ENCODE measurements at regions not wholly inside any gene's neighbourhood (a gene's known extent, or its start where the extent isn't known, plus 50 kb on each side); places are given as distances from the start of the nearest gene placed in this dataset.

DNA sequence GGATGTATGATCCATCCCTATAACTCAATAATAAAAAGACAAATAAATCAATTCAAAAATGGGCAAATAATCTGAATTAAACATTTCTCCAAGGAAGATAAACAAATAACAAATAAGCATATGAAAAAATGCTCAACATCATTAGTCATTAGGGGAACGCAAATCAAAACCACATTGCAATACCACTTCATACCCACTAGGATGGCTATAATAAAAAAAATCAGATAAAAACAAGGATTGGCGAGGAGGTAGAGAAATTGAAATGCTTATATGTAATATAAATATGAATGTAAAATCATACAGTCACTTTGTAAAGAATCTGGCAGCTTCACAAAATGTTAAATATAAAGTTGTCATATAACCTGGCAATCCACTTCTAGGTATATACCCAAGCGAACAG, 52.3 kb upstream of the TBCA start:
- H3K9me3 Mint-ChIP-seq: no peaks in the 10 kb centered on the region
- no peak overlapping the region for H3K4me3 Mint-ChIP-seq
- DNase-seq (ENCODE audit: low spot score) (no peak), ATAC-seq (no peak)
- TF ChIP-seq, protein P1, sequence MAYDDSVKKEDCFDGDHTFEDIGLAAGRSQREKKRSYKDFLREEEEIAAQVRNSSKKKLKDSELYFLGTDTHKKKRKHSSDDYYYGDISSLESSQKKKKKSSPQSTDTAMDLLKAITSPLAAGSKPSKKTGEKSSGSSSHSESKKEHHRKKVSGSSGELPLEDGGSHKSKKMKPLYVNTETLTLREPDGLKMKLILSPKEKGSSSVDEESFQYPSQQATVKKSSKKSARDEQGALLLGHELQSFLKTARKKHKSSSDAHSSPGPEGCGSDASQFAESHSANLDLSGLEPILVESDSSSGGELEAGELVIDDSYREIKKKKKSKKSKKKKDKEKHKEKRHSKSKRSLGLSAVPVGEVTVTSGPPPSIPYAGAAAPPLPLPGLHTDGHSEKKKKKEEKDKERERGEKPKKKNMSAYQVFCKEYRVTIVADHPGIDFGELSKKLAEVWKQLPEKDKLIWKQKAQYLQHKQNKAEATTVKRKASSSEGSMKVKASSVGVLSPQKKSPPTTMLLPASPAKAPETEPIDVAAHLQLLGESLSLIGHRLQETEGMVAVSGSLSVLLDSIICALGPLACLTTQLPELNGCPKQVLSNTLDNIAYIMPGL (CRISPR knock-in tag; IDR thresholded peaks at IDR 0.05): no peak
- TF ChIP-seq, protein P2, sequence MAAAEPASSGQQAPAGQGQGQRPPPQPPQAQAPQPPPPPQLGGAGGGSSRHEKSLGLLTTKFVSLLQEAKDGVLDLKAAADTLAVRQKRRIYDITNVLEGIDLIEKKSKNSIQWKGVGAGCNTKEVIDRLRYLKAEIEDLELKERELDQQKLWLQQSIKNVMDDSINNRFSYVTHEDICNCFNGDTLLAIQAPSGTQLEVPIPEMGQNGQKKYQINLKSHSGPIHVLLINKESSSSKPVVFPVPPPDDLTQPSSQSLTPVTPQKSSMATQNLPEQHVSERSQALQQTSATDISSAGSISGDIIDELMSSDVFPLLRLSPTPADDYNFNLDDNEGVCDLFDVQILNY (CRISPR knock-in tag; IDR thresholded peaks at IDR 0.05): no peak
- TF ChIP-seq IRF2 (CRISPR knock-in tag; IDR thresholded peaks at IDR 0.05; ENCODE audit: borderline replicate concordance, low read depth) (no peak), NFE2L1 (CRISPR knock-in tag; IDR thresholded peaks at IDR 0.05) (no peak), ZNF396 (CRISPR knock-in tag; IDR thresholded peaks at IDR 0.05; ENCODE audit: borderline replicate concordance) (no peak), GABPB1 (CRISPR knock-in tag; IDR thresholded peaks at IDR 0.05) (no peak), PRRX2 (CRISPR knock-in tag; IDR thresholded peaks at IDR 0.05) (no peak), MYBL2 (CRISPR knock-in tag; IDR thresholded peaks at IDR 0.05) (no peak), TEAD1 (CRISPR knock-in tag; IDR thresholded peaks at IDR 0.05) (no peak), MXD4 (CRISPR knock-in tag; IDR thresholded peaks at IDR 0.05; ENCODE audit: borderline replicate concordance) (no peak), KAT7 (CRISPR knock-in tag; IDR thresholded peaks at IDR 0.05; ENCODE audit: borderline replicate concordance) (no peak), ZNF416 (CRISPR knock-in tag; IDR thresholded peaks at IDR 0.05) (no peak), GTF2I (CRISPR knock-in tag; conservative IDR thresholded peaks at IDR 0.05) (no peak), GRHL2 (CRISPR knock-in tag; IDR thresholded peaks at IDR 0.05; ENCODE audit: insufficient replicate concordance, severe bottlenecking) (no peak)
- TF ChIP-seq, protein P3, sequence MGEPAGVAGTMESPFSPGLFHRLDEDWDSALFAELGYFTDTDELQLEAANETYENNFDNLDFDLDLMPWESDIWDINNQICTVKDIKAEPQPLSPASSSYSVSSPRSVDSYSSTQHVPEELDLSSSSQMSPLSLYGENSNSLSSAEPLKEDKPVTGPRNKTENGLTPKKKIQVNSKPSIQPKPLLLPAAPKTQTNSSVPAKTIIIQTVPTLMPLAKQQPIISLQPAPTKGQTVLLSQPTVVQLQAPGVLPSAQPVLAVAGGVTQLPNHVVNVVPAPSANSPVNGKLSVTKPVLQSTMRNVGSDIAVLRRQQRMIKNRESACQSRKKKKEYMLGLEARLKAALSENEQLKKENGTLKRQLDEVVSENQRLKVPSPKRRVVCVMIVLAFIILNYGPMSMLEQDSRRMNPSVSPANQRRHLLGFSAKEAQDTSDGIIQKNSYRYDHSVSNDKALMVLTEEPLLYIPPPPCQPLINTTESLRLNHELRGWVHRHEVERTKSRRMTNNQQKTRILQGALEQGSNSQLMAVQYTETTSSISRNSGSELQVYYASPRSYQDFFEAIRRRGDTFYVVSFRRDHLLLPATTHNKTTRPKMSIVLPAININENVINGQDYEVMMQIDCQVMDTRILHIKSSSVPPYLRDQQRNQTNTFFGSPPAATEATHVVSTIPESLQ (CRISPR knock-in tag; IDR thresholded peaks at IDR 0.05): no peak
- TF ChIP-seq, protein P4, sequence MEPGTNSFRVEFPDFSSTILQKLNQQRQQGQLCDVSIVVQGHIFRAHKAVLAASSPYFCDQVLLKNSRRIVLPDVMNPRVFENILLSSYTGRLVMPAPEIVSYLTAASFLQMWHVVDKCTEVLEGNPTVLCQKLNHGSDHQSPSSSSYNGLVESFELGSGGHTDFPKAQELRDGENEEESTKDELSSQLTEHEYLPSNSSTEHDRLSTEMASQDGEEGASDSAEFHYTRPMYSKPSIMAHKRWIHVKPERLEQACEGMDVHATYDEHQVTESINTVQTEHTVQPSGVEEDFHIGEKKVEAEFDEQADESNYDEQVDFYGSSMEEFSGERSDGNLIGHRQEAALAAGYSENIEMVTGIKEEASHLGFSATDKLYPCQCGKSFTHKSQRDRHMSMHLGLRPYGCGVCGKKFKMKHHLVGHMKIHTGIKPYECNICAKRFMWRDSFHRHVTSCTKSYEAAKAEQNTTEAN (CRISPR knock-in tag; IDR thresholded peaks at IDR 0.05): no peak
- TF ChIP-seq, protein P5, sequence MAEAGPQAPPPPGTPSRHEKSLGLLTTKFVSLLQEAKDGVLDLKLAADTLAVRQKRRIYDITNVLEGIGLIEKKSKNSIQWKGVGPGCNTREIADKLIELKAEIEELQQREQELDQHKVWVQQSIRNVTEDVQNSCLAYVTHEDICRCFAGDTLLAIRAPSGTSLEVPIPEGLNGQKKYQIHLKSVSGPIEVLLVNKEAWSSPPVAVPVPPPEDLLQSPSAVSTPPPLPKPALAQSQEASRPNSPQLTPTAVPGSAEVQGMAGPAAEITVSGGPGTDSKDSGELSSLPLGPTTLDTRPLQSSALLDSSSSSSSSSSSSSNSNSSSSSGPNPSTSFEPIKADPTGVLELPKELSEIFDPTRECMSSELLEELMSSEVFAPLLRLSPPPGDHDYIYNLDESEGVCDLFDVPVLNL (CRISPR knock-in tag; IDR thresholded peaks at IDR 0.05; ENCODE audit: borderline replicate concordance, low read depth): no peak
- TF ChIP-seq, protein P6, sequence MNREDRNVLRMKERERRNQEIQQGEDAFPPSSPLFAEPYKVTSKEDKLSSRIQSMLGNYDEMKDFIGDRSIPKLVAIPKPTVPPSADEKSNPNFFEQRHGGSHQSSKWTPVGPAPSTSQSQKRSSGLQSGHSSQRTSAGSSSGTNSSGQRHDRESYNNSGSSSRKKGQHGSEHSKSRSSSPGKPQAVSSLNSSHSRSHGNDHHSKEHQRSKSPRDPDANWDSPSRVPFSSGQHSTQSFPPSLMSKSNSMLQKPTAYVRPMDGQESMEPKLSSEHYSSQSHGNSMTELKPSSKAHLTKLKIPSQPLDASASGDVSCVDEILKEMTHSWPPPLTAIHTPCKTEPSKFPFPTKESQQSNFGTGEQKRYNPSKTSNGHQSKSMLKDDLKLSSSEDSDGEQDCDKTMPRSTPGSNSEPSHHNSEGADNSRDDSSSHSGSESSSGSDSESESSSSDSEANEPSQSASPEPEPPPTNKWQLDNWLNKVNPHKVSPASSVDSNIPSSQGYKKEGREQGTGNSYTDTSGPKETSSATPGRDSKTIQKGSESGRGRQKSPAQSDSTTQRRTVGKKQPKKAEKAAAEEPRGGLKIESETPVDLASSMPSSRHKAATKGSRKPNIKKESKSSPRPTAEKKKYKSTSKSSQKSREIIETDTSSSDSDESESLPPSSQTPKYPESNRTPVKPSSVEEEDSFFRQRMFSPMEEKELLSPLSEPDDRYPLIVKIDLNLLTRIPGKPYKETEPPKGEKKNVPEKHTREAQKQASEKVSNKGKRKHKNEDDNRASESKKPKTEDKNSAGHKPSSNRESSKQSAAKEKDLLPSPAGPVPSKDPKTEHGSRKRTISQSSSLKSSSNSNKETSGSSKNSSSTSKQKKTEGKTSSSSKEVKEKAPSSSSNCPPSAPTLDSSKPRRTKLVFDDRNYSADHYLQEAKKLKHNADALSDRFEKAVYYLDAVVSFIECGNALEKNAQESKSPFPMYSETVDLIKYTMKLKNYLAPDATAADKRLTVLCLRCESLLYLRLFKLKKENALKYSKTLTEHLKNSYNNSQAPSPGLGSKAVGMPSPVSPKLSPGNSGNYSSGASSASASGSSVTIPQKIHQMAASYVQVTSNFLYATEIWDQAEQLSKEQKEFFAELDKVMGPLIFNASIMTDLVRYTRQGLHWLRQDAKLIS (CRISPR knock-in tag; IDR thresholded peaks at IDR 0.05; ENCODE audit: borderline replicate concordance): no peak
- peaks cover 25% of the 10 kb centered on the region for H3K4me1 Mint-ChIP-seq
- ChIA-PET CTCF (interaction anchor here (0.7 kb wide), 1 partner anchor 570 kb away, joined by 3 read pairs; no protein-coding TSS in a partner anchor), POLR2A (no interaction called here)
- no peaks in the 10 kb centered on the region for H3K36me3 Mint-ChIP-seq
- H3K27ac Mint-ChIP-seq: no peak overlapping the region
- H3K27me3 Mint-ChIP-seq (ENCODE audit: low read depth): peaks cover 17% of the 10 kb centered on the region
